ENCODE measurements at regions not wholly inside any gene's neighbourhood (a gene's known extent, or its start where the extent isn't known, plus 50 kb on each side); places are given as distances from the start of the nearest gene placed in this dataset.

- no peak for DNase-seq (ENCODE audit: low spot score)
- intact Hi-C loops (cut with DNase I): no loop called here
Observed at GRCh38 chr2:226631187-226631586, 168.4 kb downstream of the IRS1 start.

- DNase-seq (ENCODE audit: low spot score): no peak
- intact Hi-C loops (cut with DNase I): no loop called here
Observed at GRCh38 chr2:226625946-226626345, 173.7 kb downstream of the IRS1 start.

- intact Hi-C loops (cut with DNase I): no loop called here
Observed at GRCh38 chr2:226623587-226624368, 175.8 kb downstream of the IRS1 start.

GRCh38 chr2:226622484-226622883 lies 177.1 kb downstream of the IRS1 start:
- intact Hi-C loops (cut with DNase I): no loop called here
- DNase-seq (ENCODE audit: low spot score): no peak

More at GRCh38 chr2:226623587-226624368, 175.8 kb downstream of the IRS1 start:
- no peak for DNase-seq (ENCODE audit: low spot score)

GRCh38 chr2:226620176-226620575 lies 179.4 kb downstream of the IRS1 start:
- no peak for DNase-seq (ENCODE audit: low spot score)
- intact Hi-C loops (cut with DNase I): no loop called here

GRCh38 chr2:226619707-226620106 lies 179.9 kb downstream of the IRS1 start:
- intact Hi-C loops (cut with DNase I): no loop called here
- DNase-seq (ENCODE audit: low spot score): no peak

- intact Hi-C loops (cut with DNase I): no loop called here
- DNase-seq (ENCODE audit: low spot score): no peak
Observed at GRCh38 chr2:226618875-226619605, 180.6 kb downstream of the IRS1 start.

- DNase-seq (ENCODE audit: low spot score): no peak
- intact Hi-C loops (cut with DNase I): no loop called here
Observed at GRCh38 chr2:226618544-226618874, 181.1 kb downstream of the IRS1 start.

GRCh38 chr2:226615891-226616290 lies 183.7 kb downstream of the IRS1 start:
- intact Hi-C loops (cut with DNase I): no loop called here
- no peak for DNase-seq (ENCODE audit: low spot score)

- intact Hi-C loops (cut with DNase I): no loop called here
- DNase-seq (ENCODE audit: low spot score): no peak
Observed at GRCh38 chr2:226611944-226612318, 187.7 kb downstream of the IRS1 start.

- intact Hi-C loops (cut with DNase I): no loop called here
- no peak for DNase-seq (ENCODE audit: low spot score)
Observed at GRCh38 chr2:226611196-226611943, 188.2 kb downstream of the IRS1 start.

GRCh38 chr2:226609366-226609765 lies 190.3 kb downstream of the IRS1 start:
- intact Hi-C loops (cut with DNase I): no loop called here
- DNase-seq (ENCODE audit: low spot score): no peak

- DNase-seq (ENCODE audit: low spot score): no peak
- intact Hi-C loops (cut with DNase I): no loop called here
Observed at GRCh38 chr2:226608451-226608850, 191.2 kb downstream of the IRS1 start.

- no peak for DNase-seq (ENCODE audit: low spot score)
Observed at GRCh38 chr2:226607379-226607778, 192.2 kb downstream of the IRS1 start.

GRCh38 chr2:226605642-226606041 lies 194.0 kb downstream of the IRS1 start:
- intact Hi-C loops (cut with DNase I): no loop called here

More at GRCh38 chr2:226607379-226607778, 192.2 kb downstream of the IRS1 start:
- intact Hi-C loops (cut with DNase I): no loop called here

GRCh38 chr2:226603606-226604005 lies 196.0 kb downstream of the IRS1 start:
- intact Hi-C loops (cut with DNase I): no loop called here
- no peak for DNase-seq (ENCODE audit: low spot score)

More at GRCh38 chr2:226605642-226606041, 194.0 kb downstream of the IRS1 start:
- no peak for DNase-seq (ENCODE audit: low spot score)

- intact Hi-C loops (cut with DNase I): no loop called here
- DNase-seq (ENCODE audit: low spot score): no peak
Observed at GRCh38 chr2:226601881-226602662, 197.5 kb downstream of the IRS1 start.

GRCh38 chr2:226600802-226601201 lies 198.8 kb downstream of the IRS1 start:
- no peak for DNase-seq (ENCODE audit: low spot score)

GRCh38 chr2:226600184-226600583 lies 199.4 kb downstream of the IRS1 start:
- DNase-seq (ENCODE audit: low spot score): no peak
- intact Hi-C loops (cut with DNase I): no loop called here

More at GRCh38 chr2:226600802-226601201, 198.8 kb downstream of the IRS1 start:
- intact Hi-C loops (cut with DNase I): no loop called here

- intact Hi-C loops (cut with DNase I): no loop called here
- DNase-seq (ENCODE audit: low spot score): no peak
Observed at GRCh38 chr2:226589043-226589442, 210.6 kb downstream of the IRS1 start.

Data from cardiac septum (tissue), 1 donor.